K562 (cell line): ENCODE measurements at regions not wholly inside any gene's neighbourhood (a gene's known extent, or its start where the extent isn't known, plus 50 kb on each side); places are given as distances from the start of the nearest gene placed in this dataset.

Experiments used
- ASH1L ChIP-seq: fragments of 450-650 bp; IDR thresholded peaks from 2 replicates; pipeline ENCODE4 v1.6.1; 2018; ENCODE audit warnings: borderline replicate concordance, mild to moderate bottlenecking, low read depth; ENCODE audit not compliant: partially characterized antibody
- CCNT2 ChIP-seq: IDR thresholded peaks from 2 replicates; pipeline ENCODE4 v1.6.1; 2011; ENCODE audit warnings: borderline replicate concordance, low read depth, mild to moderate bottlenecking, moderate library complexity, mixed read lengths, low read length; ENCODE audit not compliant: insufficient read length; ENCODE audit errors: extremely low read depth
- CEBPG ChIP-seq, 3 experiments: fragments of 200-800 bp in 1 of 3; sonication (Bioruptor generic) in 1 of 3; sonication (generic) in 1 of 3; formaldehyde crosslinking in 1 of 3; IDR thresholded peaks in 2 of 3; conservative IDR thresholded peaks in 1 of 3; 2 replicates each; pipeline versions ENCODE4 v1.6.1 to v1.8.0; 2016 to 2022; ENCODE audit warnings: missing compliant biosample characterization in 2 of 3, missing genetic modification characterization in 2 of 3, mild to moderate bottlenecking in 1 of 3, missing genetic modification reagents in 1 of 3
- EHMT2 ChIP-seq: fragments of 450-650 bp; IDR thresholded peaks from 2 replicates; pipeline ENCODE4 v1.6.1; 2018; ENCODE audit warnings: antibody characterized with exemption
- KHSRP ChIP-seq: fragments of 450-650 bp; IDR thresholded peaks from 2 replicates; pipeline ENCODE4 v1.6.1; 2017
- ZNF384 ChIP-seq: IDR thresholded peaks from 2 replicates; pipeline ENCODE4 v1.6.1; 2012; ENCODE audit warnings: low read depth, low read length, improper control_type of control experiment
- ZSCAN32 ChIP-seq: fragments of 450-650 bp; formaldehyde crosslinking; IDR thresholded peaks from 2 replicates; pipeline ENCODE4 v1.4.0; 2020; ENCODE audit warnings: mild to moderate bottlenecking, moderate library complexity
- TF ChIP-seq, protein P1 (sequence below), 2 experiments: fragments of 450-650 bp in 1 of 2; sonication (generic) in 1 of 2; formaldehyde crosslinking in 1 of 2; IDR thresholded peaks; 2 replicates each; pipeline versions ENCODE4 v1.7.1 to v1.9.0; 2016 to 2022; ENCODE audit warnings: inconsistent platforms in 1 of 2, mild to moderate bottlenecking in 1 of 2, missing genetic modification reagents in 1 of 2
- TF ChIP-seq, protein P2 (sequence below), 2 experiments: fragments of 450-650 bp in 1 of 2; sonication (generic) in 1 of 2; formaldehyde crosslinking in 1 of 2; IDR thresholded peaks in 1 of 2; conservative IDR thresholded peaks in 1 of 2; 2 replicates each; pipeline versions ENCODE4 v1.6.1 to v1.8.1; 2016 to 2023; ENCODE audit warnings: mild to moderate bottlenecking in 2 of 2, moderate library complexity in 2 of 2, inconsistent platforms in 1 of 2, missing genetic modification reagents in 1 of 2

DNA sequence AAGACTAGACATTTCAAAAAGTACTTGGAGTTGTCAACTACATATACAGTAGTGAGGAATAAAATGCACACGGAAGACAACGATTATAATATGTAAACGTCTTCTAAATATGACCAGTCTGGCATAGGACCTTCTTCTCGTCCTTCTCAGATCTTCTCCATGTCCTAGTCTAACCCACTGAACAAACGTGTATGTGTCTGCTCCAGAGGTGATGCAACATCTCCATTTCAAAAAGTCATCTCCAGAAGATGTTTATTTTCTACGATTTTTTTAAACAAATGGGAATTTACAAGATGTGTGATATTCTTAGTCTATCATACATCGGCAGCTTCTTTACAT is 89.9 kb downstream of the GPX5 start (continued):
- TF ChIP-seq CEBPG (CRISPR knock-in tag; IDR thresholded peaks at IDR 0.05) (peak; percentile 96), CEBPG (tag; conservative IDR thresholded peaks at IDR 0.05 in 1 of 2, IDR thresholded peaks at IDR 0.05 in 1 of 2) (peak; percentile 98), ZSCAN32 (CRISPR knock-in tag) (peak; percentile 70; the same call in 1 of the 2 replicates), EHMT2 (no peak), KHSRP (0 out of 2 replicates have a peak, but pooled peaks have one; percentile 26), ZNF384 (0 out of 2 replicates have a peak, but pooled peaks have one; percentile 6), ASH1L (peak; percentile 4), CCNT2 (no peak)
- TF ChIP-seq, protein P1, sequence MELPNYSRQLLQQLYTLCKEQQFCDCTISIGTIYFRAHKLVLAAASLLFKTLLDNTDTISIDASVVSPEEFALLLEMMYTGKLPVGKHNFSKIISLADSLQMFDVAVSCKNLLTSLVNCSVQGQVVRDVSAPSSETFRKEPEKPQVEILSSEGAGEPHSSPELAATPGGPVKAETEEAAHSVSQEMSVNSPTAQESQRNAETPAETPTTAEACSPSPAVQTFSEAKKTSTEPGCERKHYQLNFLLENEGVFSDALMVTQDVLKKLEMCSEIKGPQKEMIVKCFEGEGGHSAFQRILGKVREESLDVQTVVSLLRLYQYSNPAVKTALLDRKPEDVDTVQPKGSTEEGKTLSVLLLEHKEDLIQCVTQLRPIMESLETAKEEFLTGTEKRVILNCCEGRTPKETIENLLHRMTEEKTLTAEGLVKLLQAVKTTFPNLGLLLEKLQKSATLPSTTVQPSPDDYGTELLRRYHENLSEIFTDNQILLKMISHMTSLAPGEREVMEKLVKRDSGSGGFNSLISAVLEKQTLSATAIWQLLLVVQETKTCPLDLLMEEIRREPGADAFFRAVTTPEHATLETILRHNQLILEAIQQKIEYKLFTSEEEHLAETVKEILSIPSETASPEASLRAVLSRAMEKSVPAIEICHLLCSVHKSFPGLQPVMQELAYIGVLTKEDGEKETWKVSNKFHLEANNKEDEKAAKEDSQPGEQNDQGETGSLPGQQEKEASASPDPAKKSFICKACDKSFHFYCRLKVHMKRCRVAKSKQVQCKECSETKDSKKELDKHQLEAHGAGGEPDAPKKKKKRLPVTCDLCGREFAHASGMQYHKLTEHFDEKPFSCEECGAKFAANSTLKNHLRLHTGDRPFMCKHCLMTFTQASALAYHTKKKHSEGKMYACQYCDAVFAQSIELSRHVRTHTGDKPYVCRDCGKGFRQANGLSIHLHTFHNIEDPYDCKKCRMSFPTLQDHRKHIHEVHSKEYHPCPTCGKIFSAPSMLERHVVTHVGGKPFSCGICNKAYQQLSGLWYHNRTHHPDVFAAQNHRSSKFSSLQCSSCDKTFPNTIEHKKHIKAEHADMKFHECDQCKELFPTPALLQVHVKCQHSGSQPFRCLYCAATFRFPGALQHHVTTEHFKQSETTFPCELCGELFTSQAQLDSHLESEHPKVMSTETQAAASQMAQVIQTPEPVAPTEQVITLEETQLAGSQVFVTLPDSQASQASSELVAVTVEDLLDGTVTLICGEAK (IDR thresholded peaks at IDR 0.05): peak; percentile 30; the same call in 1 of the 2 replicates
- TF ChIP-seq, protein P1 (CRISPR knock-in tag; IDR thresholded peaks at IDR 0.05): no peak
- TF ChIP-seq, protein P2, sequence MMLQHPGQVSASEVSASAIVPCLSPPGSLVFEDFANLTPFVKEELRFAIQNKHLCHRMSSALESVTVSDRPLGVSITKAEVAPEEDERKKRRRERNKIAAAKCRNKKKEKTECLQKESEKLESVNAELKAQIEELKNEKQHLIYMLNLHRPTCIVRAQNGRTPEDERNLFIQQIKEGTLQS (IDR thresholded peaks at IDR 0.05): peak; percentile 99
- TF ChIP-seq, protein P2 (CRISPR knock-in tag; conservative IDR thresholded peaks at IDR 0.05): peak; percentile 69; the same call in 1 of the 2 replicates
